Pancreas (tissue), 10 donors: ENCODE measurements at regions not wholly inside any gene's neighbourhood (a gene's known extent, or its start where the extent isn't known, plus 50 kb on each side); places are given as distances from the start of the nearest gene placed in this dataset.
"Not testable (repeated sequence)": the region's sequence is repeated elsewhere in the genome, so short reads cannot be mapped to it uniquely, and the experiment has no call there.

Experiments used
- ATAC-seq, 4 donors: fragments of 200-7000 bp; cut with Tn5 transposase; one replicate each; pipeline versions ENCODE4 v1.8.0 to v1.9.1; 2020; ENCODE audit warnings: mild to moderate bottlenecking in 4 of 4, moderate library complexity in 4 of 4
- DNase-seq, 6 donors: peaks; one replicate each; pipeline ENCODE4 v3.0.0-alpha.2; 2020
- FAIRE-seq: peaks from 2 replicates; lab custom pipeline; 2012; peaks lifted over from hg19 to GRCh38; lab: Jason Lieb, UNC
- H3K27ac ChIP-seq, 4 donors: fragments of 200-600 bp; sonication (generic); 1 replicate in 3 of 4; 2 replicates in 1 of 4; pipeline versions ENCODE4 v1.5.0 to v1.8.0; 2020
- H3K27me3 ChIP-seq, 4 donors: fragments of 200-600 bp; one replicate each; pipeline ENCODE4 v1.8.0; 2021
- H3K36me3 ChIP-seq, 3 donors: fragments of 200-600 bp; sonication (generic) in 1 of 3; one replicate each; pipeline versions ENCODE4 v1.5.0 to v1.8.0; 2020 to 2021
- H3K4me1 ChIP-seq, 3 donors: fragments of 200-600 bp; one replicate each; pipeline ENCODE4 v1.8.0; 2021
- H3K4me3 ChIP-seq, 4 donors: fragments of 200-600 bp; sonication (generic) in 2 of 4; one replicate each; pipeline versions ENCODE4 v1.5.0 to v1.8.0; 2020 to 2021
- H3K9me3 ChIP-seq, 4 donors: fragments of 200-600 bp; one replicate each; pipeline ENCODE4 v1.8.0; 2021
- WGBS, 2 donors: extraction: QIAGEN DNeasy Blood & Tissue Kit; methylation state at CpG; one replicate each; pipeline ENCODE4 v1.1.7; 2013; 5-methylcytosine and 5-hydroxymethylcytosine counted together
- intact Hi-C, 3 donors: fragments of 100-400 bp; cut with DNase I; formaldehyde crosslinking; loops; one replicate each; pipeline versions ENCODE4 v1.11.1 to v1.14.2; 2022
- TF ChIP-seq, protein P1 (sequence below), 4 donors: fragments of 200-600 bp; sonication (generic) in 3 of 4; IDR thresholded peaks; one replicate each; pipeline versions ENCODE4 v1.5.0 to v1.8.0; 2021; ENCODE audit warnings: antibody characterized with exemption in 4 of 4
- donor health status: healthy with polysubstance abuse.
- donor health status: DM: no; HTN: no; CAD: no; lungs with moderate emphysema.
- donor health status: DM: no; HTN: no; CAD: no.
- donor health status: control.
- donor health status: control.
- donor health status: Bipolar disorder and iron deficiency.
- donor health status: DM: yes; HTN: yes; CAD: no.
- donor health status: DM: no; HTN: no; CAD: no.
- donor health status: DM: no; HTN: no; CAD: no.
- donor health status: DM: yes; HTN: yes; CAD: no.

DNA sequence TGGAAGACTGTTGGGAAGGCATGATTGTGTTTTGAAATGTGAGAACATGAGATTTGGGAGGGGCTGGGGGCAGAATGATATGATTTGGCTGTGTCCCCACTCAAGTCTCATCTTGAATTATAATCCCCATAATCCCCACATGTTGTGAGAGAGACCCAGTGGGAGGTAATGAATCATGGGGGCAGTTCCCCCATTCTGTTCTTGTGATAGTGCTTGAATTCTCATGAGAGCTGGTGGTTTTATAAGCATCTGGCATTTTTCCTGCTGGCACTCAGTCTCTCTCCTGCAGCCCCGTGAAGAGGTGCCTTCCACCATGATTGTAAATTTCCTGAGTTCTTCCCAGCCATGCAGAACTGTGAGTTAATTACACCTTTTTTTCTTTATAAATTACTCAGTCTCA lies 430.5 kb downstream of the OTOL1 start:
- Histone ChIP-seq H3K4me1 (no peaks in the 10 kb centered on the region), H3K9me3 (no peaks in the 10 kb centered on the region), H3K27me3 (no peaks in the 10 kb centered on the region), H3K36me3 (no peaks in the 10 kb centered on the region), H3K4me3 (no peak overlapping the region), H3K27ac (no peak overlapping the region)
- FAIRE-seq (no peak), ATAC-seq (no peak), DNase-seq (no peak)
- 32 to 71% methylated on average over 1 of the region's 1 CpG for WGBS, 2 donors
- intact Hi-C loops, result no loop called here
- TF ChIP-seq, protein P1, sequence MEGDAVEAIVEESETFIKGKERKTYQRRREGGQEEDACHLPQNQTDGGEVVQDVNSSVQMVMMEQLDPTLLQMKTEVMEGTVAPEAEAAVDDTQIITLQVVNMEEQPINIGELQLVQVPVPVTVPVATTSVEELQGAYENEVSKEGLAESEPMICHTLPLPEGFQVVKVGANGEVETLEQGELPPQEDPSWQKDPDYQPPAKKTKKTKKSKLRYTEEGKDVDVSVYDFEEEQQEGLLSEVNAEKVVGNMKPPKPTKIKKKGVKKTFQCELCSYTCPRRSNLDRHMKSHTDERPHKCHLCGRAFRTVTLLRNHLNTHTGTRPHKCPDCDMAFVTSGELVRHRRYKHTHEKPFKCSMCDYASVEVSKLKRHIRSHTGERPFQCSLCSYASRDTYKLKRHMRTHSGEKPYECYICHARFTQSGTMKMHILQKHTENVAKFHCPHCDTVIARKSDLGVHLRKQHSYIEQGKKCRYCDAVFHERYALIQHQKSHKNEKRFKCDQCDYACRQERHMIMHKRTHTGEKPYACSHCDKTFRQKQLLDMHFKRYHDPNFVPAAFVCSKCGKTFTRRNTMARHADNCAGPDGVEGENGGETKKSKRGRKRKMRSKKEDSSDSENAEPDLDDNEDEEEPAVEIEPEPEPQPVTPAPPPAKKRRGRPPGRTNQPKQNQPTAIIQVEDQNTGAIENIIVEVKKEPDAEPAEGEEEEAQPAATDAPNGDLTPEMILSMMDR (IDR thresholded peaks at IDR 0.05), result no peak

DNA sequence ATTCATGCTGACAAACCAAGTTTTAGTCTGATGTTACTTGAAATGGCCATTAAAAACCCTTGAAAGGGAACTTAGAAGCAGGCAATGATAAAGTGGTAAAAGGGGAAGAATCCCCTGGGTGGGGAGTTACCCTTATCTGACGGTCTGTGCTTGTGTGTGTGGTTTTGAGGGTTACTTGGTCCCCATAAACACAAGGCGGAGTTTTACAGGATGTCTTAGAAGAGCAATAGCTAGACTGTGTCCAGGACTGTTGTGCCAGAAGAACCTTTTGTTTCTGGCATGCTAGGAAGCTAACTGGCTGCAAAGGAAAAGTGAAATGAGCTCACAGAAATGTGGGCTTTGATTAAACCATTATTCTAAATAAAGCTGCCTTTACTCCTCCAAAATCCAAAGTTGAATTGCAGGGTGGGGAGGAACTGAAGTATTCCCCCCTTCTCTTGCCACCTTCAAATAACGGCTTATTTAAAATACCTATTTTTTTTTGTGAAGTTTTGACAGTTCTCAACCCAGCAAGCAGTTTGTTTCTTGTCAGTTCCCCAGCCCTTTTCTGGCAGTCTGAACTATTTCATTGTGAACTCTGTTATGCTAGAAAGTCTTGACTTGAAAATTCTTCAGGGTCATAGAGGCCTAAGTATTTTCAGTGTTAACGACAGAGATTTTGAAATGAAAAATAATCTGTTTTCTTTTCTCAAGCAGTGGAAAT lies 443.5 kb downstream of the OTOL1 start:
- no peaks in the 10 kb centered on the region for H3K4me1 ChIP-seq
- DNase-seq (no peak), FAIRE-seq (no peak), ATAC-seq (no peak)
- H3K9me3 ChIP-seq, result no peaks in the 10 kb centered on the region
- H3K27ac ChIP-seq, result no peak overlapping the region
- H3K27me3 ChIP-seq, result no peaks in the 10 kb centered on the region
- intact Hi-C loops, result no loop called here
- no peak overlapping the region for H3K4me3 ChIP-seq
- TF ChIP-seq, protein P1 (IDR thresholded peaks at IDR 0.05), result no peak
- WGBS, 2 donors, result 29 to 37% methylated on average over 4 of the region's 4 CpGs
- no peaks in the 10 kb centered on the region for H3K36me3 ChIP-seq

DNA sequence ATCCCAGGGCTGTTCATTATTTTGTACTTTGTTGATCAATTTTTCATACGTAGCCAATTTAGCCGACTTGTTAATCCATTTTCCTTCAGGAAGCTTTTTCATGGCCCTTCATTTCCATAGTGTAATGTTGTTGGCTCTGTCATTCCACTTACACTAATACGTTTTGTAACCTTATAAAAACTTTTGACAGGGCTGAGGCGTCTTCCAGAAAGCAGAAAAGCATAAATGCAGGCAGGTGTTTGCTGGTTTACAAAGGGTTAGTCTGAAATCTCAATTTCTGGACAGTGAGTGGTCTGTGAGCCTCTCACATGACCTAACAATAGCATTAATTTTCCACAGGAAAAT lies 444.0 kb downstream of the OTOL1 start:
- Histone ChIP-seq H3K4me1 (no peaks in the 10 kb centered on the region), H3K27ac (no peak overlapping the region), H3K36me3 (no peaks in the 10 kb centered on the region), H3K4me3 (no peak overlapping the region), H3K9me3 (no peaks in the 10 kb centered on the region), H3K27me3 (no peaks in the 10 kb centered on the region)
- FAIRE-seq (no peak), ATAC-seq (no peak), DNase-seq (no peak)
- intact Hi-C loops, result no loop called here
- TF ChIP-seq, protein P1 (IDR thresholded peaks at IDR 0.05), result no peak
- 26 to 34% methylated on average over 4 of the region's 4 CpGs for WGBS, 2 donors

DNA sequence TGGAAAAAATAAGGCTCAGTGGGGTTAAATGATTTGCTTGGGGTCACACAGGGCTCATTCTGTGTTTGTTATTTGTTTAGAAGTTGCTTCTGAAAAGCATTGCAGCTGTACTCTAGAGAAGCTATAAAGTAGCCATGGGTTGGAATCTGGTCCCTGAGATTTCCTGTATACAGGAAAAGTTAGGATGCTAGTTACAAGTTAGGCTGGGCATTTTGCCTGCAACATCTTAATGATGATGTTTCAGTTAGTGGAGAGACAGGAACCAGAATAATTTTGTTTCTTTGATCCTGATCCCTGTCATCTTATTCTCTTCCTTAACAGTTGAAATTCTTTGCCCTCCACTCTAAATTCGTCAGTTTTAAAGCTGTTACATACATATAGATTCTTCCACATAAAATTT lies 445.3 kb downstream of the OTOL1 start:
- intact Hi-C loops, result no loop called here
- FAIRE-seq (no peak), DNase-seq (no peak), ATAC-seq (no peak)
- H3K4me1 ChIP-seq, result no peaks in the 10 kb centered on the region
- no peak overlapping the region for H3K4me3 ChIP-seq
- 27 to 35% methylated on average over 1 of the region's 1 CpG for WGBS, 2 donors
- no peaks in the 10 kb centered on the region for H3K36me3 ChIP-seq
- no peaks in the 10 kb centered on the region for H3K27me3 ChIP-seq
- H3K9me3 ChIP-seq, result no peaks in the 10 kb centered on the region
- TF ChIP-seq, protein P1 (IDR thresholded peaks at IDR 0.05), result no peak
- no peak overlapping the region for H3K27ac ChIP-seq

DNA sequence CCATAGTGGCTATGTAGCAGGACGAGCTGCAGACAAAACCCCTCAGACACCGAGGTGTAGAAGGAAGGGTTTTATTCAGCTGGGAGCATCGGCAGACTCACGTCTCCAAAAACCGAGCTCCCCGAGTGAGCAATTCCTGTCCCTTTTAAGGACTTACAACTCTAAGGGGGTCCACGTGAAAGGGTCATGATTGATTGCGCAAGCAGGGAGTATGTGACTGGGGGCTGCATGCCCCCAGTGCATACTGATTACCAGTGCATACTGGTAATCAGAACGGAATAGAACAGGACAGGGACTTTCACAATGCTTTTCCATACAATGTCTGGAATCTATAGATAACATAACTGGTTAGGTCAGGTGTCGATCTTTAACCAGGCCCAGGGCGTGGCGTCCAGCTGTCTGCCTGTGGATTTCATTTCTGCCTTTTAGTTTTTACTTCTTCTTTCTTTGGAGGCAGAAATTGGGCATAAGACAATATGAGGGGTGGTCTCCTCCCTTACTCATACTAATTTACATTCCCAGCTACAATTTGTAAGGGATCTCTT lies 447.3 kb downstream of the OTOL1 start:
- WGBS, 2 donors, result 68 to 81% methylated on average over 12 of the region's 12 CpGs
- H3K27ac ChIP-seq, FAIRE-seq, ATAC-seq, H3K4me1 ChIP-seq, H3K4me3 ChIP-seq, H3K9me3 ChIP-seq, DNase-seq, H3K27me3 ChIP-seq, H3K36me3 ChIP-seq, intact Hi-C loops: not testable (repeated sequence)
